Progenitor cell of endocrine pancreas (in vitro differentiated cells): ENCODE measurements at regions not wholly inside any gene's neighbourhood (a gene's known extent, or its start where the extent isn't known, plus 50 kb on each side); places are given as distances from the start of the nearest gene placed in this dataset.

Source experiments
- DNase-seq: peaks from one replicate; pipeline ENCODE4 v3.0.0; 2021; ENCODE audit warnings: low spot score; ENCODE audit not compliant: unreplicated experiment
- H3K27ac Mint-ChIP-seq: 2 replicates; pipeline ENCODE4 v1.8.0; 2021; ENCODE audit warnings: mild to moderate bottlenecking, moderate library complexity, mixed read lengths
- H3K27me3 Mint-ChIP-seq: 2 replicates; pipeline ENCODE4 v1.8.0; 2021; ENCODE audit warnings: mixed read lengths
- H3K36me3 Mint-ChIP-seq: 2 replicates; pipeline ENCODE4 v1.8.0; 2022; ENCODE audit warnings: mixed read lengths; ENCODE audit not compliant: insufficient read depth
- H3K4me1 Mint-ChIP-seq: 2 replicates; pipeline ENCODE4 v1.8.0; 2021; ENCODE audit warnings: low read depth, mixed read lengths
- H3K4me3 Mint-ChIP-seq: 2 replicates; pipeline ENCODE4 v1.8.0; 2021; ENCODE audit warnings: low read depth, mild to moderate bottlenecking, moderate library complexity, mixed read lengths
- H3K9me3 Mint-ChIP-seq: 2 replicates; pipeline ENCODE4 v1.8.0; 2021; ENCODE audit warnings: low read depth, mixed read lengths
- TF ChIP-seq, protein P1 (sequence below): fragments of 200-600 bp; sonication (generic); IDR thresholded peaks from one replicate; pipeline ENCODE4 v1.5.0; 2021; ENCODE audit warnings: antibody characterized with exemption, mild to moderate bottlenecking; ENCODE audit not compliant: unreplicated experiment

DNA sequence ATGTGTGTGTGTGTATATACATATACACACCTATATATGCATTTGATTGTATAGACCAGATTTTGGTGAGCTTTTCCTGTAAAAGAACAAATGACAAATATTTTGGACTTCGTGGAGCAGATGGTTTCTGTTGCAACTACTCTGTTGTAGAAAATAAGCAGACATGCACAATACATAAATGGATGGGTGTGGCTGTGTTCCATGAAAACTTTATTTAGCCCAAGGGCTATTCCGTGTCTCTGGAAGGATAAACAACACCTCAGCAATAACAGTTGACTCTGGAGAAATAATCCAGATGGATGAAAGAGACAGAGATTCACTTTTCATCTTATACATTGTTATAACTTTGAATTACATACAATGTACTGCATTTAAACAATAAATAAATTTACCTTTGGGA, 441.4 kb downstream of the CNTN3 start:
- H3K4me3 Mint-ChIP-seq = no peak overlapping the region
- no peaks in the 10 kb centered on the region for H3K27me3 Mint-ChIP-seq
- H3K9me3 Mint-ChIP-seq = peaks cover 3% of the 10 kb centered on the region
- TF ChIP-seq, protein P1, sequence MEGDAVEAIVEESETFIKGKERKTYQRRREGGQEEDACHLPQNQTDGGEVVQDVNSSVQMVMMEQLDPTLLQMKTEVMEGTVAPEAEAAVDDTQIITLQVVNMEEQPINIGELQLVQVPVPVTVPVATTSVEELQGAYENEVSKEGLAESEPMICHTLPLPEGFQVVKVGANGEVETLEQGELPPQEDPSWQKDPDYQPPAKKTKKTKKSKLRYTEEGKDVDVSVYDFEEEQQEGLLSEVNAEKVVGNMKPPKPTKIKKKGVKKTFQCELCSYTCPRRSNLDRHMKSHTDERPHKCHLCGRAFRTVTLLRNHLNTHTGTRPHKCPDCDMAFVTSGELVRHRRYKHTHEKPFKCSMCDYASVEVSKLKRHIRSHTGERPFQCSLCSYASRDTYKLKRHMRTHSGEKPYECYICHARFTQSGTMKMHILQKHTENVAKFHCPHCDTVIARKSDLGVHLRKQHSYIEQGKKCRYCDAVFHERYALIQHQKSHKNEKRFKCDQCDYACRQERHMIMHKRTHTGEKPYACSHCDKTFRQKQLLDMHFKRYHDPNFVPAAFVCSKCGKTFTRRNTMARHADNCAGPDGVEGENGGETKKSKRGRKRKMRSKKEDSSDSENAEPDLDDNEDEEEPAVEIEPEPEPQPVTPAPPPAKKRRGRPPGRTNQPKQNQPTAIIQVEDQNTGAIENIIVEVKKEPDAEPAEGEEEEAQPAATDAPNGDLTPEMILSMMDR = no peak
- H3K36me3 Mint-ChIP-seq = no peaks in the 10 kb centered on the region
- no peak overlapping the region for H3K27ac Mint-ChIP-seq
- H3K4me1 Mint-ChIP-seq = peaks cover 5% of the 10 kb centered on the region
- no peak for DNase-seq

DNA sequence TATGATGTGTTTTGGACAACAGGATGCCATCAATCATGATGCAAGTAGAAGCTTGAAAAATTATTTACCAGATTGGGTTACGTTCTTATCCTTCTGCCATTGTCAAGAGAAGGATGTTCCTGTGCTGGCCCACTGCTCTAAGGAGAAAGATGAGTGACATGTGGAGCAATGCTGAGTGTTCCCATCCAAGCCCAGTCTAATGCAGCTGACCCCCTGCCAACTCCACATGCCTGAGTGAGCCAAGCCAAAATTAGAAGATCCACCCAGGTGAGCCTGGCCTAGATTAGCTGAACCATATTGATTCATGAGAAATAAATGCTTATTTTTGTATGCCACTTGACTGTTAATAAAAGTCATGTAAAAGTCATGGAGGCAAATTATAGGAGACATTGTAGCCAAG, 446.5 kb downstream of the CNTN3 start:
- Mint-ChIP-seq H3K4me1 (no peaks in the 10 kb centered on the region), H3K27ac (no peak overlapping the region), H3K27me3 (no peaks in the 10 kb centered on the region), H3K9me3 (peaks cover 5% of the 10 kb centered on the region), H3K36me3 (peaks cover 1% of the 10 kb centered on the region), H3K4me3 (no peak overlapping the region)
- DNase-seq = no peak
- TF ChIP-seq, protein P1 = no peak

DNA sequence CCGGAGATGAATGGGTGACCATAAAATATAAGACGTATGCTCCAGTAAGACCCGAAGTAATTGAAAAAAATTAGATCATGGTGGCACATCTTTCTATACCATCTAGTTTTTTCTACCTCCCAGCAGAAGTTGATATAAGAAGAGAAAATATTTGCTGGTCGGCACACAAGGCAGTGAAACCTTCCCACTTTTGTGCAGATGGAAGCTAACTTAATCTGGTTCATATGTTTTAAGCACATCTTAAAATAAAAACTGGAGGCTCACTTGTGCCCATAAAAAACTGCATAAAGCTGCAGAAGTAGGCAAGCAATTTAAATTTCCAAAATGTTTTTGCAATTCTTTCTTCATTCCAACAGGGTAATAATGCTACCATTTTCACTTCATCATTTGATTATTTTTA, 449.2 kb downstream of the CNTN3 start:
- Mint-ChIP-seq H3K4me3 (no peak overlapping the region), H3K36me3 (peaks cover 2% of the 10 kb centered on the region), H3K27me3 (no peaks in the 10 kb centered on the region), H3K4me1 (no peaks in the 10 kb centered on the region), H3K9me3 (peaks cover 21% of the 10 kb centered on the region), H3K27ac (no peak overlapping the region)
- DNase-seq = no peak
- TF ChIP-seq, protein P1 = no peak

DNA sequence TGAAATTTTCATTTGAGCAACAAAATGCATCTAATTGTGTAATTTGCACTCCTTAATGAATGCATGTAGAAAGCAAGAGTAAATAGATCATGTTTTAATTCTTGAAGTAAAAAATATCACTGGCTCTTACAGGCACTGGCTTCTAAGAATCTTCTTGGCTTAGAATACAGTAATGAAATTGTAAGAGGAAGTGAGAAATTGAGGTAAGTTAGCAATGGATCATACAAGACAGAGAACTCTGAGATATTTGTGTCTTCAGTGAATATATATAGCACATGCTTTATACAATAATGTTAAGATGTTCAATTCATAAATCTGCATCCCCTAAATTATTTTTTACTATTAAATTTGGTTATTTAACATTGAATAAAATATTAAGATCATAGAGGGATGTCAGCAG, 465.0 kb downstream of the CNTN3 start:
- DNase-seq = no peak
- peaks cover 2% of the 10 kb centered on the region for H3K36me3 Mint-ChIP-seq
- H3K4me3 Mint-ChIP-seq = no peak overlapping the region

DNA sequence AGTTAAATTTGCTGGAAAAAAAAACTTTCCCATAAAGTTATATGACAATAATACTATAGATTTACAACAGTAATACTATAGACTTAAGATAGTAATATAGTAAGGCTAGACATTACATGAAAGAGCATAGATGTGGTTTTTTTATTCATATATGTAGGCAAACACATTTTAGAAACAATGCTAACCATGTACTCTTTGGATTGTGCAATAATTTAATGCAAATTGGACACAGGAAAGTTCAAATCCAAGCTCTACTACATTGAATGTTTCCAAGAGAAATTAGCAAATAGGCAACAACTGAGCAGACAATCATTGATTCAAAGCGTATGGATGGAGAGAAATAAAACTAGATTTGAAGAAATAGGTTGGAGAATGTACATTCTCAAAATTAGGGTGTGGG, 469.2 kb downstream of the CNTN3 start:
- Mint-ChIP-seq H3K36me3 (no peaks in the 10 kb centered on the region), H3K27me3 (no peaks in the 10 kb centered on the region), H3K27ac (no peak overlapping the region), H3K9me3 (no peaks in the 10 kb centered on the region), H3K4me3 (no peak overlapping the region), H3K4me1 (no peaks in the 10 kb centered on the region)
- TF ChIP-seq, protein P1 = no peak
- DNase-seq = no peak

More for the DNA sequence above, 465.0 kb downstream of the CNTN3 start:
- TF ChIP-seq, protein P1 = no peak
- Mint-ChIP-seq H3K27me3 (no peaks in the 10 kb centered on the region), H3K27ac (no peak overlapping the region), H3K9me3 (peaks cover 11% of the 10 kb centered on the region), H3K4me1 (no peaks in the 10 kb centered on the region)

DNA sequence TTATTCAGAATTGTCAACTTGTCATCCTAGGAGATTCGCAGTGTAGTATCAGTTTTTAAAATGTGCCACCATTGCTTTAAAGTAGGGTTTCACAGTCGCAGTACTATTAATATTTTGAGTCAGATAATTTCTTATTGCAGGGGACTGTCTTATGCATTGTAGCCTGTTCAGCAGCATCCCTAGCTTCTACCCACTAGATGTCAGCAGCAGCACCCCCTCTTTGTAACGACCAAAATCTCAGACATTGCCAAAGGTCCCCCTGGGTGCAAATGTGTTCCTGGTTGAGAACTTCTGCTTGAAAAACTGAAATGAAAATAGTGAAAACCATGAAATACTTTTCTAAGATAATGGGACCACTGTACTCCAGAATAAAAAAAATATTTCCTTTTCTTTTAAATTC, 474.8 kb downstream of the CNTN3 start:
- Mint-ChIP-seq H3K36me3 (no peaks in the 10 kb centered on the region), H3K27ac (no peak overlapping the region), H3K27me3 (no peaks in the 10 kb centered on the region), H3K4me1 (peaks cover 3% of the 10 kb centered on the region), H3K9me3 (peaks cover 3% of the 10 kb centered on the region), H3K4me3 (no peak overlapping the region)
- DNase-seq = no peak
- TF ChIP-seq, protein P1 = peak; percentile 33
